ENCODE measurements at regions not wholly inside any gene's neighbourhood (a gene's known extent, or its start where the extent isn't known, plus 50 kb on each side); places are given as distances from the start of the nearest gene placed in this dataset.
A peak's percentile ranks its signal among the peaks of the same experiment; 100 is the strongest.

DNA sequence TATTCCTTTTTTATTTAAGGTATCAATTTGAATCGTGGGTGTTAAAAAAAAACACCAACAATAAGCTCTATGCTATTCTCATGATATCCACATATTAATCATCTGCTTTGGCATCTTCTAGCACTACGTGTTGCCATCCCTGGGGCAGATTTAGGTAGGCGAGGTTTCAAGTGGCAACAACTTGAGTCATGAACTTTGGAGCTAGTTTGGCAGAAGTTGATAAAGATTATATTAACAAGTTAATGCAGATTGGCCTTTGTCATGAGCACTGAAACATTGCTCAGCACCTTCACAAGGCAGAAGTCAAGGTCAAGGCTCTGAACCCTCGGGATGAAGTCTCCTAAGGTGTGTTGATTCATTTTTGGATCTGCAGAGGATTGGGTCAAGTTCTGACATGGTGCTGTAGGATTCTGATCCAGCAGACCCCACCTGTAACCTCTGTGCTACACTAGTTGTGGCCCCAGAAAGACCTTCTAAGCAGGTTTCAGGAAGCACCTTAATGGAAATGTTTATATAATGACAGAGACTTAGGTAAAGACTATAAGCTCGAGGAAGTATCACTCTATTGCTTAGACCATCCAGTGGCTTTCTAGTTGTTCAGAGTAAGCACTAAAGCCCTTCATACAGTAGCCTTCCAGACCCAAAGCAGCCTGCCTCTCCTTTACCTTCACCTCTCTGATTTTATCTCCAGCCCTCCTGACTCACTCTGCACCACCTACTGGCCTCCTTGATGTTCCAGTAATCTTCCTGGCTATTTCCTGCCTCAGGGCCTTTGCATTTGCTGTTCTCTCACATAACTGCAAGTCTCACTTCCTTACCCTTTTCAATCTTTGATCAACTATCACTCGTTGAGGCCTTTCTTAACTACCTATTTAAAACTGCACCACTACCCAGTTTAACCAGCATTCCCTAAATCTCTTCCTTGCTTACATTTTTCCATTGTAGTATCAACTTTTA is 117.0 kb upstream of the SLC4A4 start:
- DNase-seq = no peak
- WGBS, 4 donors = 60 to 73% (median 70%) methylated on average over 6 of the region's 6 CpGs
- no peak overlapping the region for H3K4me3 ChIP-seq
- H3K9me3 ChIP-seq = no peaks in the 10 kb centered on the region
- TF ChIP-seq POLR2A (IDR thresholded peaks at IDR 0.05) = no peak
- TF ChIP-seq, protein P1, sequence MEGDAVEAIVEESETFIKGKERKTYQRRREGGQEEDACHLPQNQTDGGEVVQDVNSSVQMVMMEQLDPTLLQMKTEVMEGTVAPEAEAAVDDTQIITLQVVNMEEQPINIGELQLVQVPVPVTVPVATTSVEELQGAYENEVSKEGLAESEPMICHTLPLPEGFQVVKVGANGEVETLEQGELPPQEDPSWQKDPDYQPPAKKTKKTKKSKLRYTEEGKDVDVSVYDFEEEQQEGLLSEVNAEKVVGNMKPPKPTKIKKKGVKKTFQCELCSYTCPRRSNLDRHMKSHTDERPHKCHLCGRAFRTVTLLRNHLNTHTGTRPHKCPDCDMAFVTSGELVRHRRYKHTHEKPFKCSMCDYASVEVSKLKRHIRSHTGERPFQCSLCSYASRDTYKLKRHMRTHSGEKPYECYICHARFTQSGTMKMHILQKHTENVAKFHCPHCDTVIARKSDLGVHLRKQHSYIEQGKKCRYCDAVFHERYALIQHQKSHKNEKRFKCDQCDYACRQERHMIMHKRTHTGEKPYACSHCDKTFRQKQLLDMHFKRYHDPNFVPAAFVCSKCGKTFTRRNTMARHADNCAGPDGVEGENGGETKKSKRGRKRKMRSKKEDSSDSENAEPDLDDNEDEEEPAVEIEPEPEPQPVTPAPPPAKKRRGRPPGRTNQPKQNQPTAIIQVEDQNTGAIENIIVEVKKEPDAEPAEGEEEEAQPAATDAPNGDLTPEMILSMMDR (IDR thresholded peaks at IDR 0.05) = no peak
- no peaks in the 10 kb centered on the region for H3K36me3 ChIP-seq
- intact Hi-C loops (cut with DNase I) = loop anchor here in 1 of 10 donors (10.0 kb wide), 1 partner anchor 333 kb away; no protein-coding TSS in a partner anchor
- no peak overlapping the region for H3K27ac ChIP-seq
- no peaks in the 10 kb centered on the region for H3K27me3 ChIP-seq
- H3K4me1 ChIP-seq = peaks cover 0 to 19% (median 0%) of the 10 kb centered on the region in 12 donors
- no peak for ATAC-seq

DNA sequence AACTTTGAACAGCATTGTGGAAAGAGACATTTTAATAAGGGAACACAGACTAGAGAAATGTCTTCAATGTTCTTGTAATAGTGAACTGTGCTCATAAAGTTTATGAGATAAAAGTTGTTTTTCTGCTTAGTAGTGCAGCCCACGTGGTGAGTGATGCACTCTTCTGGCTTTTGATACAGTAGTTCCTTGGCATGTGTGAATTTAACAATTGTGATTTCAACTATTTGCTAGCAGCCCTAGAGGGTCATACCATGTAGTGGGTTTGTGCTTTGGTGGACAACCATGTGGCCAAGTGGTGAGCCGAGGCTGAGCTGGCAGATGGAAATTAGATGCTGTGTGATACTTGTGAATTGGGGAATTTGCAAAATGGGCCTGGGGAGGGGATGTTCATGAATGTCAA is 116.2 kb upstream of the SLC4A4 start:
- intact Hi-C loops (cut with DNase I) = loop anchor here in 1 of 10 donors (10.0 kb wide), 1 partner anchor 332 kb away; no protein-coding TSS in a partner anchor
- TF ChIP-seq, protein P1 (IDR thresholded peaks at IDR 0.05) = no peak
- TF ChIP-seq POLR2A (IDR thresholded peaks at IDR 0.05) = no peak
- H3K27ac ChIP-seq = no peak overlapping the region
- ATAC-seq = no peak
- WGBS, 4 donors = 71 to 81% (median 75%) methylated on average over 2 of the region's 2 CpGs
- no peaks in the 10 kb centered on the region for H3K36me3 ChIP-seq
- peaks cover 0 to 13% (median 0%) of the 10 kb centered on the region in 12 donors for H3K4me1 ChIP-seq
- H3K27me3 ChIP-seq = no peaks in the 10 kb centered on the region
- H3K9me3 ChIP-seq = no peaks in the 10 kb centered on the region
- no peak overlapping the region for H3K4me3 ChIP-seq
- DNase-seq = no peak

DNA sequence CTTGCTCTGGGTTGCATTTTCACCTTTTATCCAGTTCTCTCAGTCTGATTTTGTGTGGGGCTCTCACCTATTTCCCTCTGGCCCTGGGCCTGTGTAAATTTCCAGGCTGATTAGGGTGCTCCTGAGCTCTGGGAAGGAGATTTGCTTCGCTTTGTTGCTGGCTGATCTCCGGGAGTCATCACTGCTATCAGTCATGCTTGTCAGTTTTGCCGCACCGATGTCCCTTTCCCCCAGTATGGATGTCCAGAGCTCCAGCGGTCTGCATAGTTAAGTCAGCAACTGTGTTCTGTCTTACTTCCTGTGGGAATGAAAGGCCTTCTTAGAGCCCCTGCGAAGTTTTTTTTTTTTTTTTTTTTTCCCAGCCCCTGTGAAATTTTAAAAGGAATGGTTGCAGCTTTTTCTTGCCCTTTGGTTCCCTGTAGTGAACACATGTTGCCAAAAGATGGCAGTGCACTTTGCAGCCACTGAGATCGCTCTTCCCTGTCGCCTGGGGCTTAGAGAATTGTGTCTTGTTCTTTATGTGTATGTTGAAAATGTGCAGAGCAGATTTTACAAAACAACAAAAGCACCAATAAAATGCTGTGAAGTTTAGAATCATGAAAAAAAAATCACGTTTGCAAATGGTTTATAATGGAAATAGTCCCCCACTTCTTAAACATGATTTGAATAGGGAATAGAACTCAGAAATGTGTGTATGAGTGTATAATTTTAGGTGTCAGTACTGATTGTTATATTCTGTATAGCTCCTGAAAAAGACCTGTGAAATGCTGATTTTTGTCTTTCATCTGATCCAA is 109.1 kb upstream of the SLC4A4 start:
- WGBS, 4 donors = 5 to 8% (median 7%) methylated on average over 9 of the region's 9 CpGs
- H3K4me3 ChIP-seq = peak overlapping the region in 5 of 12 donors; percentile 0 to 18 (median 8)
- no peak for TF ChIP-seq POLR2A (IDR thresholded peaks at IDR 0.05)
- TF ChIP-seq, protein P1 (IDR thresholded peaks at IDR 0.05) = peak; percentile 44 to 80 (median 68)

More for the DNA sequence above, 109.1 kb upstream of the SLC4A4 start:
- ATAC-seq = peak in 2 of 4 donors; percentile 61 to 71
- Histone ChIP-seq H3K36me3 (no peaks in the 10 kb centered on the region), H3K27me3 (no peaks in the 10 kb centered on the region), H3K27ac (peak overlapping the region in 10 of 12 donors; percentile 38 to 85 (median 74)), H3K4me1 (peaks cover 0 to 40% (median 13%) of the 10 kb centered on the region in 12 donors), H3K9me3 (no peaks in the 10 kb centered on the region)
- DNase-seq = peak in 3 of 5 donors; percentile 30 to 41 (median 31)
- intact Hi-C loops (cut with DNase I) = loop anchor here in 9 of 10 donors (2.0 to 10.0 kb wide), 7 partner anchors 42 to 483 kb away; no protein-coding TSS in a partner anchor
